HG03460 (cell line): ENCODE measurements at regions not wholly inside any gene's neighbourhood (a gene's known extent, or its start where the extent isn't known, plus 50 kb on each side); places are given as distances from the start of the nearest gene placed in this dataset.

Source experiments
- ATAC-seq: cut with Tn5 transposase; IDR thresholded peaks from one replicate; pipeline ENCODE4 v1.9.1; 2021; ENCODE audit not compliant: unreplicated experiment

GRCh38 chr4:173858471-173858870 is 328.4 kb upstream of the HAND2 start:
- ATAC-seq = no peak

GRCh38 chr4:173857828-173858227 is 327.8 kb upstream of the HAND2 start:
- ATAC-seq = no peak

DNA sequence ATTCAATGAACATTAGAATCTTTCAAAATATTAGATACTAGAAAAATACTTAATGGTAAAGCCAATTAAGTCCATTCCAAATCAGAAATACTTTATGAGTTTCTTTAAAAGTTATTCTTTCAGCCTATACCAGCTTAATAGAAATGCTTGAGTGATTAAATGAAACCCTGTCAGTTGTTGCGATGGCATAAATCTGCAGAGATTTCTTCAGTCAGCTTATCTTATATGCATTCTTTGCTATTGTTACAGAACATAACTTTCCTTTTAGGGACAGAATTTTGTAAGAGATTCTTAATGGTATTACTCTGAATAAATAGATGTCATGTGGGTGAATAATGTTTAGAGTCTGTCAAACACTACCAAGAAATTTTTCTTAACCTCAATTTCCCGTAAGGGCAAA is 325.0 kb upstream of the HAND2 start:
- ATAC-seq = no peak

GRCh38 chr4:173852775-173853174 is 322.7 kb upstream of the HAND2 start:
- ATAC-seq = no peak

DNA sequence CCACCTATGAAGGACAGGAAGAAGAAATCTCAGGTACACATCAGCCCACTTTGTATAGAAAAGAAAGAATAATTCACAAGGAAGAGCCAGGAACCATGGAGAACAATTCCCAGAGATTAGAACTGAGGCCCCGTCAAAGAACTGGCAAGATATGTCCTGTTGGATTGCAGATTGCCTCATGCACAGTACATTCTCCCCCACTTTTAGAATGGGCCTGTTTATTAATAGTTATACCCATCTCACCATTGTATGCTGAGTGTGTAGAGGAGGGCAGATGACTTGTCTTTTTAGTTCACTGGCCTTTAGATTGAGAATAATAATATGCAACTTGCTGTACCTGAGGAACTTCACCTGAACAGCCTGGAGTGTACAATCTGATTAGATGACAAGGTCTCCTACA is 315.6 kb upstream of the HAND2 start:
- no peak for ATAC-seq

DNA sequence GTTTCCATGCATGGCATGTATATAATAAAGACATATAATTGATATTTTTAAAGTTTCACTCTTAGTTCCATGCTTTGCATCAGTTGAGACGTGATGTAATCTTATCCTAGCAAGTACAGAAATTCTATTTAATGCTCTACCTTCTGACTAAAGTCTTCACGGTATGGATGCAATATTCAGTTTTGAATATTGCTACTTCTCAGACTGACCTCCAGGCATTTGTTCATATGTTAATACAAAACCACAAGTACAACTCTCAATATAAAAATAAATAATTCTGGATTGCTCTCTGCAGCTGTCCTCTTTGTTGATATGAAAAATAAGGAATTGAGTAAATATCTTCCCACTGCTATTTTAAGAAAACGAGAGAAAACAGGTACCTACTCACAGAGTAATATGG is 309.8 kb upstream of the HAND2 start:
- ATAC-seq = no peak

GRCh38 chr4:173837517-173837916 is 307.5 kb upstream of the HAND2 start:
- ATAC-seq = no peak

- no peak for ATAC-seq
Observed at GRCh38 chr4:173835903-173836302, 305.9 kb upstream of the HAND2 start.

GRCh38 chr4:173834151-173834550 is 304.1 kb upstream of the HAND2 start:
- ATAC-seq = no peak

DNA sequence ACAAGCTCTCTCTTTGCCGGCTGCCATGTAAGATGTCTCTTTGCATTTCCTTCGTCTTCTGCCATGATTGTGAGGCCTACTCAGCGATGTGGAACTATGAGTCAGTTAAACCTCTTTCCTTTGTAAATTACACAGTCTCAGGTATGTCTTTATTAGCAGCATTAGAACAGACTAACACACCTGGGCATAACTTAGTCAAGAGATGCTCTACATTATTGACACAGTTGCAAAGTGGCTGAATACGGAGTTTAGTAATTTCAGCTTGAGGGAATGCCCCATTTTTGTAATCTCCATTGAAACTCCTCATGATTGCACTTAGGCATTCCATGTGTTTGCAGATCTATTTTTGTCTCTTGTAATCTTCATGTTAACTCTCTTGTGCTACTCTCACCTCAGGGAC is 299.5 kb upstream of the HAND2 start:
- ATAC-seq = no peak

DNA sequence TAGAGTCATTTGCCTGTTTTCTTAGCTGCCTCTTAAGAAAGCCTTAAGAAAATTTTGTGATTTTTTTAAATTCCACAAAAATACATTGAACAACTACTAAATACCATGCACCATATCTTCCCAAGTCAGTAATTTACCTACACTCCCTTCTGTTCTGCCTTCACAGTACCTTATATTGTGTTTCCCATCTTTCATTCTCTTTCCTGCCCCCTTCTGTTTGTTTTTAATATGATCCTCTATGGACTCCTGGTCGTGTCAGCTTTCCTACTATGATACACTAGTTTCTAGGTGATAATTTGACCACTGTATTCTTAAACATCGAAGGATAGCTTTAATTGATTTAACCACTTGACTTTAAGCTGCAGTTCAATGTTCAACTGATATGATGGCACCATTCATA is 297.7 kb upstream of the HAND2 start:
- no peak for ATAC-seq

DNA sequence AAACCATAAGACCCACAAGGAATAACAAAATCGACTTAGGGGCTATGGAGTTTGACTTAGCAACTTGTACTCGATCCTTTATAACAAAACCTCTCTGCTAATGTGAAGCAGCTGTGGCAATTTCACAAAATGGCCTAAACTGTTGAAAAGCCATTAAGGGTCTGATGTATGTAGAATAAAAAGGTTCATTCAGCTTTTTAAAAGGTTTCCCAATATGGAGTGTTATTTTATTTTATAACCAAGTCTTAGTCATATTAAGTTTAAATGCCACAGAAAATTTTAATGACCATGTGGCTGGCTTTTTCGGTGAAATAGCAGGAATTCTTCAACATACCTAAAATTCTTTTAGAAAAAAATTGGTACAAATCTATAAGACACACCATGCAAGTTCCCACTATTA is 291.8 kb upstream of the HAND2 start:
- ATAC-seq = no peak

GRCh38 chr4:173821036-173821435 is 291.0 kb upstream of the HAND2 start:
- ATAC-seq = no peak

DNA sequence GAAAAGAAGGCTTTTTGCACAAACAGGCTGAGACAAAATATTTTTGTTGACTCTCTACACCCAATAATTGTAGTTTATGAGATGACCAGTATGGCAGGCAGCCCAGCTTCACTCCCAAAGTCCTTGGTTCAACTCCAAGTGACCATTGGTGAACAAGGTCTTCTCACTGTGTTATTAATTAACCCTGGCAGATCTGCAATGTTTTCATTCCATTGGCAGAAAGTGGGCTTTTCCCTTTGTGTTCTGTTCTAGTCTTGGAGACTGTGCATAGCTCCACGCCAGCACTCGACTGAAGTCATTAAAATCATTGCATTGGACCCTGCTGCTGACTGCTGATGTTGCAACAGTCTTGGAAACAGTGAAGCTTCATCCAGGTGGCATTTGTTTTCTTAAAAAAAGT is 277.3 kb upstream of the HAND2 start:
- ATAC-seq = no peak

DNA sequence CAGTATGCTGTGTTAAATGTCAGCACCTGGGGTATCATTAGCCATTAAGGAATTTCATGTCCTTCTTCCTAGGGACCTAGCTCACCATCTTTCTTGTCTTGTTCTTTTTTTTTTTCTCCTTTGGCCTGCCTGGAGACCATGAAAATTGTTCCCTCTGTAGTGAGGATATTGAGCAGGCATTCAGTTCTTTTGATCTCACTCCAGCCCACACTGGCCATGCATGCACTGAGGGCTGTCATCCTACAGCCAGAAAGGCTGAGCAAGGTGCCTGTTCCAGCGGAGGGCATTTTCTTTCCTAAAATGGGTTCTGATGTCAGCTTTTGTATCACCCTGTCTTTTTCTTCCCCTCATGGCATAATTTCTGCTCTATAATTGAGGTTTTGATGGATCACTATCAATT is 275.9 kb upstream of the HAND2 start:
- ATAC-seq = no peak

DNA sequence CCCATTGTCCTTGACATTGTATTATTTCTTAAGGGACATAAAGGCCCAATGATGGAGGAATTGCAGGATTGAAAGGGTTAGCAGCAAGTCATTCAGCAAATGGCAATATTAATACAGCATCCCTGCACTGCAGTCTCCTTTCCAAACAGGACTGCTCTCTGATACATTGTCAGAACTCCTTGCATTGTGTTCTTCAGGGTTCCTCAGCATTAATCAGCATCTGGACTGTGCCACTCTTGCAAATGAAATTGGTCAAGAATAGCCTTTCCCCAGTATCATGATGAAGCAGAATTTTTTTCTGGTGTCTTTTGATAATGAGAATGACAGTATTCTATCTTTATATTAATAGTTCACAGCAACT is 272.6 kb upstream of the HAND2 start:
- ATAC-seq = no peak

- ATAC-seq = no peak
Observed at GRCh38 chr4:173801876-173802661, 272.0 kb upstream of the HAND2 start.

DNA sequence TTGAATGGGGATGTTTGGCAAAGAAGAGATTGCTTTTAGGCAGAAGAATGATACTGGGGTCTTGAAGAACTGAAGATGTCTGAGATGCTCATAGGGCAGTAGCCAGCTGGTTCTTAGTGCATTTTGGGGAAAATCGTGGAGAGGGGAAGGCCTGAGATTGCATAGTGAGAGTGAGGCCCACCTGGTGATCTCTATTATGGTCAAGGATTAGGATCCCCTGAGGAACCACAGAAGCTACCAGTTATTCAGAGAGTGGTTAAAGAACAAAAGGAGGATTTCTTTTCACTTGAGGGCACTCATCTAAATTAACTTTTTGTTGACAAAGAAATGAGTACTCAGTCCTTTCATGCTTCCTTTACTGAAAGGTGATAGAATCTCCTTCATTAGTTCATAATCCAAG is 271.3 kb upstream of the HAND2 start:
- ATAC-seq = no peak

GRCh38 chr4:173797296-173797695 is 267.3 kb upstream of the HAND2 start:
- ATAC-seq = no peak

- no peak for ATAC-seq
Observed at GRCh38 chr4:173794662-173795061, 264.6 kb upstream of the HAND2 start.

DNA sequence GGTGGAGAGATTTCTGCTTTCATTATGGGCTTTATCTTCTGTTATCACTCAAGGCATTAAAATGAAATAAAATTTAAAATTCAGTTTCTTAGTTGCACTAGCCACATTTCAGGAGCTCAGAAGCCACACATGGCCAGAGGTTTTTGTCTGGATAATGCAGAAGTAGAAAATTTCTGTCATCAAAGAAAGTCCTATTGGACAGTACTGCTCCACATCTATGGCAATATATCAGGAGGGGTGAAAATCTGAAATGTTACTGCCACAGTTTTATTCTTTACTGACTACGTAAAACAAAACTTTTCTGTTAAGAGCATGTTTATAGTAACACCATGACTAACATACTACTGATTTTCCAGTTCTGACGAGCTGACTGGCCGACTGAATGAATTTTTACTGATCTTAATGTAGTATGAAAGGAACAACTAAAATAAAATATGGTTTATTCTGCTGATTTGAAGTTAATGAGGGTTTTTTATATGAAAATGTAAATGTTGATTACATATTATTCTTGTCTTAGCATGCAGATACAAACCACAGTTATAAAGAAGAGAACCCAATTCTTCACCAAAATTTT is 264.0 kb upstream of the HAND2 start:
- no peak for ATAC-seq

DNA sequence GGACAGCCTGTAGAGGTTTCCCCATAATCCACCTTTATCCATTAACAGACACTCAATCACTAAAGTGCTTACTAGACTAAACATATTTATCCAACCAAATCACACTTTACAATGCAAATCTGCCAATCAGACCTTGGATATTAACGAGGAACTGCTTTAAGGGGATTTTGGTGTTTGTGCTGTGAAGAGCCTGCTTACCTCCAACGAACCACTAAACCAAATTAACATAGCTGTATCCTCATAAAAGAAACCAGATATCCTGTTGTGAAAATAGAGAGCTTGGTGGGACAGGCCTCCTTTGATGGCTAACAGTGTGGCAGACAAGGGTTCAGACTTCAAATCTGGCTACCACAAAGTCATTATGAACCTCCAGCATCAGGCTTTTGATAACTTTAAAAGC is 252.6 kb upstream of the HAND2 start:
- no peak for ATAC-seq

GRCh38 chr4:173777921-173778320 is 247.9 kb upstream of the HAND2 start:
- no peak for ATAC-seq
